ENCODE measurements at regions not wholly inside any gene's neighbourhood (a gene's known extent, or its start where the extent isn't known, plus 50 kb on each side); places are given as distances from the start of the nearest gene placed in this dataset.
A peak's percentile ranks its signal among the peaks of the same experiment; 100 is the strongest.

- WGBS (ENCODE audit: insufficient coverage, insufficient replicate concordance, low lambda C conversion rate, missing lambda C conversion rate) = 61% methylated on average over 5 of the region's 5 CpGs
- BruUV-seq (replicated peaks) = no TSS peak
Observed at GRCh38 chr4:186458050-186458449, 97.3 kb downstream of the MTNR1A start.

DNA sequence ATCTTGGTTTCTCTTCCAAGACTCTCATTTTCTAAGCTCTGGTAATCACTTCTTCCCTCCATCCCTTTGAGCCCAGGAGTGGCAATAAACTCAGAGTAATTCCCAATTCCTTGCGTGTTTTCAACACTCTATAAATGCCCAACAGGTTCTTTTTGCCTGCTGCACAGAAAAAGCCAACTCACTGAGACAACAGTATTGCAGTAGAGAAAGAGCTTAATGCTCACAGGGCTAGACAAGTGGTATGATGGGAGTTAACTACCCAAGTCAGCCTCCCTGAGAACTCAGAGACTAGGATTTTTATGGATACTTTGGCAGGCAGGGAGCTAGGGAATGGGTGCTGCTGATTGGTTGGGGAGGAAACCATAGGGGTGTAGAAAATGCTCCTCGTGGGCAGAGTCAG lies 103.4 kb downstream of the MTNR1A start:
- DNase-seq (ENCODE audit: low read depth, low spot score) (no peak), FAIRE-seq (no peak), ATAC-seq (no peak)
- Histone ChIP-seq H3K4me3 (no peak overlapping the region), H3K9me3 (replicated peaks; ENCODE audit: control insufficient read depth, insufficient read depth, low read length) (peaks cover 2% of the 10 kb centered on the region; the same call in 1 of the 3 replicates), H3K36me3 (ENCODE audit: control insufficient read depth in 2 of 2, insufficient read depth in 2 of 2, low read length in 1 of 2) (no peaks in the 10 kb centered on the region), H2AFZ (ENCODE audit: control insufficient read depth, low read depth, low read length) (no peak overlapping the region), H3K4me2 (ENCODE audit: control insufficient read depth, insufficient read depth) (no peak overlapping the region), H3K27me3 (replicated peaks in 1 of 2; ENCODE audit: control insufficient read depth in 2 of 2, insufficient read depth in 2 of 2, low read length in 1 of 2) (no peaks in the 10 kb centered on the region), H3K9ac (ENCODE audit: control insufficient read depth, insufficient read depth, low read length) (no peak overlapping the region), H3K27ac (ENCODE audit: control insufficient read depth, insufficient read depth) (no peak overlapping the region), H3K79me2 (ENCODE audit: control insufficient read depth, insufficient read depth, low read length) (no peaks in the 10 kb centered on the region), H3K4me1 (ENCODE audit: control insufficient read depth, insufficient read depth, low read length) (no peaks in the 10 kb centered on the region), H4K20me1 (ENCODE audit: control insufficient read depth, insufficient read depth) (no peaks in the 10 kb centered on the region)
- ChIA-PET SMC1A (ENCODE audit: uncharacterized antibody, unreplicated experiment) (no interaction called here), RAD21 (ENCODE audit: unreplicated experiment) (no interaction called here), POLR2A (no interaction called here), CTCF (no interaction called here)
- in situ Hi-C loops (cut with MboI) (no loop called here), intact Hi-C loops (cut with micrococcal nuclease; ENCODE audit: unreplicated experiment) (no loop called here)
- WGBS (ENCODE audit: insufficient coverage, insufficient replicate concordance, low lambda C conversion rate, missing lambda C conversion rate) = 5% methylated on average over 2 of the region's 2 CpGs
- no peak for TF ChIP-seq ATF3 (IDR thresholded peaks at IDR 0.05; ENCODE audit: borderline replicate concordance, extremely low read depth, low read depth, low read length)
- no peak for TF ChIP-seq YBX1 (IDR thresholded peaks at IDR 0.05)
- TF ChIP-seq, protein P1, sequence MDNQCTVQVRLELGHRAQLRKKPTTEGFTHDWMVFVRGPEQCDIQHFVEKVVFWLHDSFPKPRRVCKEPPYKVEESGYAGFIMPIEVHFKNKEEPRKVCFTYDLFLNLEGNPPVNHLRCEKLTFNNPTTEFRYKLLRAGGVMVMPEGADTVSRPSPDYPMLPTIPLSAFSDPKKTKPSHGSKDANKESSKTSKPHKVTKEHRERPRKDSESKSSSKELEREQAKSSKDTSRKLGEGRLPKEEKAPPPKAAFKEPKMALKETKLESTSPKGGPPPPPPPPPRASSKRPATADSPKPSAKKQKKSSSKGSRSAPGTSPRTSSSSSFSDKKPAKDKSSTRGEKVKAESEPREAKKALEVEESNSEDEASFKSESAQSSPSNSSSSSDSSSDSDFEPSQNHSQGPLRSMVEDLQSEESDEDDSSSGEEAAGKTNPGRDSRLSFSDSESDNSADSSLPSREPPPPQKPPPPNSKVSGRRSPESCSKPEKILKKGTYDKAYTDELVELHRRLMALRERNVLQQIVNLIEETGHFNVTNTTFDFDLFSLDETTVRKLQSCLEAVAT (IDR thresholded peaks at IDR 0.05) = no peak
- no peak for TF ChIP-seq SREBF2 (IDR thresholded peaks at IDR 0.05; ENCODE audit: low read length)
- TF ChIP-seq, protein P2, sequence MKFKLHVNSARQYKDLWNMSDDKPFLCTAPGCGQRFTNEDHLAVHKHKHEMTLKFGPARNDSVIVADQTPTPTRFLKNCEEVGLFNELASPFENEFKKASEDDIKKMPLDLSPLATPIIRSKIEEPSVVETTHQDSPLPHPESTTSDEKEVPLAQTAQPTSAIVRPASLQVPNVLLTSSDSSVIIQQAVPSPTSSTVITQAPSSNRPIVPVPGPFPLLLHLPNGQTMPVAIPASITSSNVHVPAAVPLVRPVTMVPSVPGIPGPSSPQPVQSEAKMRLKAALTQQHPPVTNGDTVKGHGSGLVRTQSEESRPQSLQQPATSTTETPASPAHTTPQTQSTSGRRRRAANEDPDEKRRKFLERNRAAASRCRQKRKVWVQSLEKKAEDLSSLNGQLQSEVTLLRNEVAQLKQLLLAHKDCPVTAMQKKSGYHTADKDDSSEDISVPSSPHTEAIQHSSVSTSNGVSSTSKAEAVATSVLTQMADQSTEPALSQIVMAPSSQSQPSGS (IDR thresholded peaks at IDR 0.05; ENCODE audit: low read length) = no peak
- TF ChIP-seq CBX5 (IDR thresholded peaks at IDR 0.05; ENCODE audit: low read depth) = peak; percentile 54; the same call in 1 of the 2 replicates
- TF ChIP-seq STAT1 (conservative IDR thresholded peaks at IDR 0.05) = no peak
- BruUV-seq (replicated peaks) = no TSS peak

More at GRCh38 chr4:186458050-186458449, 97.3 kb downstream of the MTNR1A start:
- no peak overlapping the region for H3K27ac ChIP-seq (ENCODE audit: control insufficient read depth, insufficient read depth)
- no peaks in the 10 kb centered on the region for H3K27me3 ChIP-seq (replicated peaks in 1 of 2; ENCODE audit: control insufficient read depth in 2 of 2, insufficient read depth in 2 of 2, low read length in 1 of 2)
- no peak for TF ChIP-seq ASH2L (IDR thresholded peaks at IDR 0.05; ENCODE audit: borderline replicate concordance, low read depth)
- no peak for TF ChIP-seq BCL3 (IDR thresholded peaks at IDR 0.05; ENCODE audit: borderline replicate concordance, insufficient read depth, low read depth, low read length, poor library complexity, severe bottlenecking)
- H3K36me3 ChIP-seq (ENCODE audit: control insufficient read depth in 2 of 2, insufficient read depth in 2 of 2, low read length in 1 of 2) = no peaks in the 10 kb centered on the region
- no peaks in the 10 kb centered on the region for H3K9me3 ChIP-seq (replicated peaks; ENCODE audit: control insufficient read depth, insufficient read depth, low read length)
- ChIA-PET RAD21 (ENCODE audit: unreplicated experiment) (no interaction called here), CTCF (no interaction called here), POLR2A (no interaction called here), SMC1A (ENCODE audit: uncharacterized antibody, unreplicated experiment) (no interaction called here)
- H3K4me3 ChIP-seq = no peak overlapping the region
- H3K4me1 ChIP-seq (ENCODE audit: control insufficient read depth, insufficient read depth, low read length) = no peaks in the 10 kb centered on the region
- FAIRE-seq (no peak), DNase-seq (ENCODE audit: low read depth, low spot score) (no peak), ATAC-seq (no peak)
- no peak overlapping the region for H3K4me2 ChIP-seq (ENCODE audit: control insufficient read depth, insufficient read depth)
- no peak overlapping the region for H2AFZ ChIP-seq (ENCODE audit: control insufficient read depth, low read depth, low read length)
- no peak overlapping the region for H3K9ac ChIP-seq (ENCODE audit: control insufficient read depth, insufficient read depth, low read length)
- in situ Hi-C loops (cut with MboI) (no loop called here), intact Hi-C loops (cut with micrococcal nuclease; ENCODE audit: unreplicated experiment) (no loop called here)
- H3K79me2 ChIP-seq (ENCODE audit: control insufficient read depth, insufficient read depth, low read length) = no peaks in the 10 kb centered on the region
- no peaks in the 10 kb centered on the region for H4K20me1 ChIP-seq (ENCODE audit: control insufficient read depth, insufficient read depth)

All from GM12878 (cell line).